ENCODE measurements at regions not wholly inside any gene's neighbourhood (a gene's known extent, or its start where the extent isn't known, plus 50 kb on each side); places are given as distances from the start of the nearest gene placed in this dataset.

DNA sequence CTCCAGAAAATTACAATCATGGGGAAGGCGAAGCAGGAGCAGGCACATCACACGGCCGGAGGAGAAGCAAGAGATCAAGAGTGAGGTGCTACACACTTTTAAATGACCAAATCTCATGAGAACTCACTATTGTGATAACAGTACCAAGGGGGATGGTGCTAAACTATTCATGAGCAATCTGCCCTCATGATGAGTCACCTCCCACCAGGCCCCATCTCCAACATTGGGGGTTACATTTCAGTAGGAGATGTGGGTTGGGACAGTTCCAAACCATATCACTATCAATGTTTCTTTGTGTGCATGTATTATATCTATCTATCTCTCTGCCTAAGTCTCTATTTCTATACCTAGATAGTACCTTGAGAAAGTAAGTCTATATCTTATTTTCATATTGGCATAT, 724.8 kb downstream of the CDH11 start:
- TF ChIP-seq, protein P1, sequence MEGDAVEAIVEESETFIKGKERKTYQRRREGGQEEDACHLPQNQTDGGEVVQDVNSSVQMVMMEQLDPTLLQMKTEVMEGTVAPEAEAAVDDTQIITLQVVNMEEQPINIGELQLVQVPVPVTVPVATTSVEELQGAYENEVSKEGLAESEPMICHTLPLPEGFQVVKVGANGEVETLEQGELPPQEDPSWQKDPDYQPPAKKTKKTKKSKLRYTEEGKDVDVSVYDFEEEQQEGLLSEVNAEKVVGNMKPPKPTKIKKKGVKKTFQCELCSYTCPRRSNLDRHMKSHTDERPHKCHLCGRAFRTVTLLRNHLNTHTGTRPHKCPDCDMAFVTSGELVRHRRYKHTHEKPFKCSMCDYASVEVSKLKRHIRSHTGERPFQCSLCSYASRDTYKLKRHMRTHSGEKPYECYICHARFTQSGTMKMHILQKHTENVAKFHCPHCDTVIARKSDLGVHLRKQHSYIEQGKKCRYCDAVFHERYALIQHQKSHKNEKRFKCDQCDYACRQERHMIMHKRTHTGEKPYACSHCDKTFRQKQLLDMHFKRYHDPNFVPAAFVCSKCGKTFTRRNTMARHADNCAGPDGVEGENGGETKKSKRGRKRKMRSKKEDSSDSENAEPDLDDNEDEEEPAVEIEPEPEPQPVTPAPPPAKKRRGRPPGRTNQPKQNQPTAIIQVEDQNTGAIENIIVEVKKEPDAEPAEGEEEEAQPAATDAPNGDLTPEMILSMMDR (IDR thresholded peaks at IDR 0.05), result no peak
- no peak for TF ChIP-seq POLR2A (IDR thresholded peaks at IDR 0.05)
